SK-N-SH (cell line): ENCODE measurements at regions not wholly inside any gene's neighbourhood (a gene's known extent, or its start where the extent isn't known, plus 50 kb on each side); places are given as distances from the start of the nearest gene placed in this dataset.
A peak's percentile ranks its signal among the peaks of the same experiment; 100 is the strongest.

Source experiments
- CTCF ChIA-PET: fragments of 300-600, 350-600 bp; formaldehyde crosslinking; extraction: SDS; loops from one replicate; lab custom pipeline; 2021; lab: Yijun Ruan, JAX
- POLR2A ChIA-PET: fragments of 350-600 bp; sonication (Branson Sonifier 250); formaldehyde crosslinking; extraction: SDS; loops from one replicate; lab custom pipeline; 2020; ENCODE audit warnings: antibody characterized with exemption, inconsistent platforms; lab: Yijun Ruan, JAX
- DNase-seq: peaks from one replicate; pipeline ENCODE4 v3.0.0; 2012
- H2AFZ ChIP-seq: fragments of 200-600 bp; sonication (generic); 2 replicates; pipeline ENCODE4 v1.8.1; 2016; ENCODE audit warnings: antibody characterized with exemption, mild to moderate bottlenecking, low read depth
- H3F3A ChIP-seq: fragments of 200-600 bp; sonication (generic); replicated peaks from 2 replicates; pipeline ENCODE3; 2016; ENCODE audit warnings: antibody characterized with exemption, mild to moderate bottlenecking; ENCODE audit not compliant: insufficient read depth
- H3K27ac ChIP-seq, 2 experiments: fragments of 200-500 bp in 1 of 2; fragments of 200-600 bp in 1 of 2; sonication (Bioruptor generic) in 1 of 2; sonication (generic), shearing (Covaris generic) in 1 of 2; 2 replicates each; pipeline versions ENCODE4 v1.5.1 to v1.6.1; 2014 to 2016; ENCODE audit warnings: low read depth in 2 of 2, inconsistent platforms in 1 of 2, low read length in 1 of 2, mild to moderate bottlenecking in 1 of 2, mixed read lengths in 1 of 2
- H3K27me3 ChIP-seq: fragments of 200-600 bp; sonication (generic), shearing (Covaris generic); 2 replicates; pipeline ENCODE4 v1.6.1; 2016; ENCODE audit warnings: mixed run types; ENCODE audit not compliant: insufficient read depth
- H3K36me3 ChIP-seq, 2 experiments: fragments of 200-500 bp in 1 of 2; fragments of 200-600 bp in 1 of 2; sonication (Bioruptor generic) in 1 of 2; sonication (generic) in 1 of 2; replicated peaks in 1 of 2; 2 replicates each; pipeline versions ENCODE3 to v1.5.1; 2014 to 2016; ENCODE audit warnings: low read length in 1 of 2, mild to moderate bottlenecking in 1 of 2; ENCODE audit not compliant: insufficient read depth in 2 of 2, control insufficient read depth in 1 of 2
- H3K4me1 ChIP-seq, 2 experiments: fragments of 200-500 bp in 1 of 2; fragments of 200-600 bp in 1 of 2; sonication (Bioruptor generic) in 1 of 2; sonication (generic), shearing (Covaris generic) in 1 of 2; 2 replicates each; pipeline versions ENCODE4 v1.5.1 to v1.6.1; 2014 to 2016; ENCODE audit warnings: low read depth in 1 of 2, low read length in 1 of 2, mixed run types in 1 of 2; ENCODE audit not compliant: insufficient read depth in 2 of 2, control insufficient read depth in 1 of 2
- H3K4me2 ChIP-seq: fragments of 200-600 bp; sonication (generic), shearing (Covaris generic); 2 replicates; pipeline ENCODE4 v1.6.1; 2017; ENCODE audit warnings: mixed run types
- H3K4me3 ChIP-seq, 2 experiments: fragments of 200-500 bp in 1 of 2; fragments of 200-600 bp in 1 of 2; sonication (Bioruptor generic) in 1 of 2; sonication (generic), shearing (Covaris generic) in 1 of 2; 2 replicates each; pipeline versions ENCODE4 v1.5.1 to v1.8.1; 2014 to 2016; ENCODE audit warnings: low read depth in 2 of 2, inconsistent platforms in 1 of 2, low read length in 1 of 2, mild to moderate bottlenecking in 1 of 2, mixed read lengths in 1 of 2, moderate library complexity in 1 of 2
- H3K79me2 ChIP-seq: fragments of 200-600 bp; sonication (generic); 2 replicates; pipeline ENCODE4 v1.8.1; 2017; ENCODE audit warnings: mild to moderate bottlenecking; ENCODE audit not compliant: insufficient read depth
- H3K9ac ChIP-seq: fragments of 200-600 bp; sonication (generic); 2 replicates; pipeline ENCODE4 v1.6.1; 2017; ENCODE audit warnings: mixed run types
- H3K9me2 ChIP-seq: fragments of 200-600 bp; sonication (generic); 2 replicates; pipeline ENCODE4 v1.6.1; 2017; ENCODE audit warnings: mixed run types
- H3K9me3 ChIP-seq: fragments of 200-600 bp; sonication (generic); 2 replicates; pipeline ENCODE4 v1.6.1; 2017; ENCODE audit warnings: mixed run types, mild to moderate bottlenecking, moderate library complexity
- H4K20me1 ChIP-seq: fragments of 200-600 bp; sonication (generic); 2 replicates; pipeline ENCODE4 v1.6.1; 2017; ENCODE audit warnings: mild to moderate bottlenecking, mixed run types; ENCODE audit not compliant: insufficient read depth
- CHD2 ChIP-seq: fragments of 150-350 bp; IDR thresholded peaks from 2 replicates; pipeline ENCODE4 v1.6.1; 2018; ENCODE audit warnings: low read length; ENCODE audit not compliant: partially characterized antibody
- EZH2phosphoT487 ChIP-seq: fragments of 200-600 bp; sonication (generic); IDR thresholded peaks from 2 replicates; pipeline ENCODE4 v1.6.1; 2017; ENCODE audit warnings: low read depth, mixed run types, mild to moderate bottlenecking, antibody characterized with exemption, moderate library complexity, borderline replicate concordance
- FOXJ3 ChIP-seq: sonication (generic); formaldehyde crosslinking; IDR thresholded peaks from 2 replicates; pipeline ENCODE4 v1.5.1; 2020; ENCODE audit warnings: mild to moderate bottlenecking, missing genetic modification reagents
- GATA2 ChIP-seq: sonication (generic); formaldehyde crosslinking; IDR thresholded peaks from 2 replicates; pipeline ENCODE4 v1.5.0; 2020; ENCODE audit warnings: mild to moderate bottlenecking, missing genetic modification reagents
- MEF2A ChIP-seq: IDR thresholded peaks from 2 replicates; pipeline ENCODE4 v1.4.0; 2012; ENCODE audit warnings: low read depth, borderline replicate concordance
- MXI1 ChIP-seq: IDR thresholded peaks from 2 replicates; pipeline ENCODE4 v1.6.1; 2012; ENCODE audit warnings: mild to moderate bottlenecking, low read depth, low read length, improper control_type of control experiment
- NRF1 ChIP-seq: IDR thresholded peaks from 2 replicates; pipeline ENCODE4 v1.6.1; 2012; ENCODE audit warnings: low read depth, mild to moderate bottlenecking, low read length
- POLR2AphosphoS5 ChIP-seq: IDR thresholded peaks from 2 replicates; pipeline ENCODE4 v1.6.1; 2012; ENCODE audit warnings: low read depth, low read length
- RAD21 ChIP-seq: IDR thresholded peaks from 2 replicates; pipeline ENCODE4 v1.6.1; 2012; ENCODE audit warnings: mild to moderate bottlenecking, low read length
- SMC3 ChIP-seq: IDR thresholded peaks from 2 replicates; pipeline ENCODE4 v1.6.1; 2012; ENCODE audit warnings: low read depth, low read length, improper control_type of control experiment
- TEAD4 ChIP-seq: IDR thresholded peaks from 2 replicates; pipeline ENCODE4 v1.4.0; 2012; ENCODE audit warnings: mild to moderate bottlenecking, borderline replicate concordance; ENCODE audit not compliant: insufficient read depth
- ZBTB33 ChIP-seq: IDR thresholded peaks from 2 replicates; pipeline ENCODE4 v1.4.0; 2012; ENCODE audit warnings: low read depth, borderline replicate concordance
- WGBS: methylation state at CpG from one replicate; pipeline ENCODE4 v1.1.6; 2017; ENCODE audit warnings: low lambda C conversion rate; 5-methylcytosine and 5-hydroxymethylcytosine counted together
- TF ChIP-seq, protein P1 (sequence below): IDR thresholded peaks from 2 replicates; pipeline ENCODE4 v1.6.1; 2012; ENCODE audit warnings: mild to moderate bottlenecking, low read depth, low read length, moderate library complexity
- TF ChIP-seq, protein P2 (sequence below): IDR thresholded peaks from 2 replicates; pipeline ENCODE4; 2012
- TF ChIP-seq, protein P3 (sequence below): IDR thresholded peaks from 2 replicates; pipeline ENCODE4 v1.4.0; 2012; ENCODE audit warnings: low read depth

DNA sequence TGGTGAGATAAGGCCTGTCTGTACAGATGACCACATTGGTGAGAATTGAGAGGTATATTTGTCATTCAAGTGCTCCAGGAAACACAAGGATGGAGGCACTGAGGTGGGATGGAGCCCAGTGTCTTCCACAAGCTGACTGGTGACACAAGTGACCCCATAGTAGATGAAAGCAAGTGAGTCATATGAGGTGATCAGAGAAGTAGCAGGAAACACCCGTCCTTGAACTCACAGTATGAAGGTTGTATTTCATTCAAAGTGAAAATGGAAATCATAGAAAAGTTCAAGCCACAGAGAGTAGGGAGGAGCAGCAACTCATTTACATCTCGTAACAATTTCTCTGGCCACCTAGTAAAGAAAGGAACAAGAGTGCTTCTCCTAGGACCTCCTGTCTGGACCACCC lies 609.8 kb downstream of the HS3ST4 start:
- 0% methylated on average over 2 of the region's 2 CpGs for WGBS

GRCh38 chr16:26316683-26317464 lies 625.1 kb downstream of the HS3ST4 start:
- ChIA-PET POLR2A (no interaction called here), CTCF (no interaction called here)
- Histone ChIP-seq H3K4me1 (no peaks in the 10 kb centered on the region), H3K9me2 (no peaks in the 10 kb centered on the region), H3F3A (no peaks in the 10 kb centered on the region), H3K36me3 (no peaks in the 10 kb centered on the region), H2AFZ (no peak overlapping the region), H3K4me2 (no peak overlapping the region), H3K27me3 (no peaks in the 10 kb centered on the region), H4K20me1 (no peaks in the 10 kb centered on the region), H3K27ac (no peak overlapping the region), H3K9me3 (no peaks in the 10 kb centered on the region), H3K79me2 (no peaks in the 10 kb centered on the region), H3K4me3 (no peak overlapping the region), H3K9ac (no peak overlapping the region)
- TF ChIP-seq, protein P1, sequence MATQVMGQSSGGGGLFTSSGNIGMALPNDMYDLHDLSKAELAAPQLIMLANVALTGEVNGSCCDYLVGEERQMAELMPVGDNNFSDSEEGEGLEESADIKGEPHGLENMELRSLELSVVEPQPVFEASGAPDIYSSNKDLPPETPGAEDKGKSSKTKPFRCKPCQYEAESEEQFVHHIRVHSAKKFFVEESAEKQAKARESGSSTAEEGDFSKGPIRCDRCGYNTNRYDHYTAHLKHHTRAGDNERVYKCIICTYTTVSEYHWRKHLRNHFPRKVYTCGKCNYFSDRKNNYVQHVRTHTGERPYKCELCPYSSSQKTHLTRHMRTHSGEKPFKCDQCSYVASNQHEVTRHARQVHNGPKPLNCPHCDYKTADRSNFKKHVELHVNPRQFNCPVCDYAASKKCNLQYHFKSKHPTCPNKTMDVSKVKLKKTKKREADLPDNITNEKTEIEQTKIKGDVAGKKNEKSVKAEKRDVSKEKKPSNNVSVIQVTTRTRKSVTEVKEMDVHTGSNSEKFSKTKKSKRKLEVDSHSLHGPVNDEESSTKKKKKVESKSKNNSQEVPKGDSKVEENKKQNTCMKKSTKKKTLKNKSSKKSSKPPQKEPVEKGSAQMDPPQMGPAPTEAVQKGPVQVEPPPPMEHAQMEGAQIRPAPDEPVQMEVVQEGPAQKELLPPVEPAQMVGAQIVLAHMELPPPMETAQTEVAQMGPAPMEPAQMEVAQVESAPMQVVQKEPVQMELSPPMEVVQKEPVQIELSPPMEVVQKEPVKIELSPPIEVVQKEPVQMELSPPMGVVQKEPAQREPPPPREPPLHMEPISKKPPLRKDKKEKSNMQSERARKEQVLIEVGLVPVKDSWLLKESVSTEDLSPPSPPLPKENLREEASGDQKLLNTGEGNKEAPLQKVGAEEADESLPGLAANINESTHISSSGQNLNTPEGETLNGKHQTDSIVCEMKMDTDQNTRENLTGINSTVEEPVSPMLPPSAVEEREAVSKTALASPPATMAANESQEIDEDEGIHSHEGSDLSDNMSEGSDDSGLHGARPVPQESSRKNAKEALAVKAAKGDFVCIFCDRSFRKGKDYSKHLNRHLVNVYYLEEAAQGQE, result peak; percentile 68; the same call in 1 of the 2 replicates
- TF ChIP-seq, protein P2, sequence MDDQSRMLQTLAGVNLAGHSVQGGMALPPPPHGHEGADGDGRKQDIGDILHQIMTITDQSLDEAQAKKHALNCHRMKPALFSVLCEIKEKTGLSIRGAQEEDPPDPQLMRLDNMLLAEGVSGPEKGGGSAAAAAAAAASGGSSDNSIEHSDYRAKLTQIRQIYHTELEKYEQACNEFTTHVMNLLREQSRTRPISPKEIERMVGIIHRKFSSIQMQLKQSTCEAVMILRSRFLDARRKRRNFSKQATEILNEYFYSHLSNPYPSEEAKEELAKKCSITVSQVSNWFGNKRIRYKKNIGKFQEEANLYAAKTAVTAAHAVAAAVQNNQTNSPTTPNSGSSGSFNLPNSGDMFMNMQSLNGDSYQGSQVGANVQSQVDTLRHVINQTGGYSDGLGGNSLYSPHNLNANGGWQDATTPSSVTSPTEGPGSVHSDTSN, result no peak
- DNase-seq, result no peak
- 14% methylated on average over 12 of the region's 12 CpGs for WGBS

More for the DNA sequence above, 609.8 kb downstream of the HS3ST4 start:
- Histone ChIP-seq H2AFZ (no peak overlapping the region), H3K27ac (no peak overlapping the region), H3K4me2 (no peak overlapping the region), H3K4me1 (no peaks in the 10 kb centered on the region), H3F3A (no peaks in the 10 kb centered on the region), H3K9ac (no peak overlapping the region), H3K36me3 (no peaks in the 10 kb centered on the region), H3K79me2 (no peaks in the 10 kb centered on the region), H3K27me3 (no peaks in the 10 kb centered on the region), H4K20me1 (no peaks in the 10 kb centered on the region), H3K9me3 (no peaks in the 10 kb centered on the region), H3K9me2 (no peaks in the 10 kb centered on the region)
- ChIA-PET CTCF (no interaction called here), POLR2A (no interaction called here)
- TF ChIP-seq POLR2AphosphoS5, result no peak
- TF ChIP-seq, all 33 proteins: peak for 0
- H3K4me3 ChIP-seq, result no peak overlapping the region
- no peak for DNase-seq

DNA sequence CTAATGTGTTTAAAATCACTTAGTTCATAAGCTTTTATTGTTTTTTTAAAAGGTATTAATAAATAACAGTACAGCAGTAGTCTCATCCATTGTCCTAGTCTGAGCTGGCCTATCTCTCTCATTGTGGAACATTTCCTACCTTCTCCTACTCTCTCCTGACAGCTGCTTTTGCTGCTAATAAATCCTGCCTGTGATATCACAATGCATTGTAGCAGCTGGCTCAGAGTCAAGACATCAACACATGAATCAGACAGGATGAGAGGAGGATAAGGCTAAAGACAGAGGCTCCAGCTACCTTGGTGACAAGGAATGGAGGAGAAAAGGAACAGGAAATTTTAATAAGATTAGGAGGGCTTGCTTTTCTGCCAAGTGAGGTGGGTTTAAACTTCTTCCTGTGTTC lies 626.1 kb downstream of the HS3ST4 start:
- H3K4me3 ChIP-seq, result no peak overlapping the region
- no peak overlapping the region for H3K9ac ChIP-seq
- POLR2A ChIA-PET, result no interaction called here
- no peak overlapping the region for H3K27ac ChIP-seq
- no peaks in the 10 kb centered on the region for H3K9me2 ChIP-seq
- no peak overlapping the region for H2AFZ ChIP-seq
- CTCF ChIA-PET, result no interaction called here
- no peaks in the 10 kb centered on the region for H3K27me3 ChIP-seq
- no peaks in the 10 kb centered on the region for H3K79me2 ChIP-seq
- no peaks in the 10 kb centered on the region for H3K9me3 ChIP-seq
- no peak overlapping the region for H3K4me2 ChIP-seq
- H3F3A ChIP-seq, result no peaks in the 10 kb centered on the region
- DNase-seq, result no peak
- H3K4me1 ChIP-seq, result no peaks in the 10 kb centered on the region
- no peaks in the 10 kb centered on the region for H4K20me1 ChIP-seq
- H3K36me3 ChIP-seq, result no peaks in the 10 kb centered on the region
- TF ChIP-seq, protein P3, sequence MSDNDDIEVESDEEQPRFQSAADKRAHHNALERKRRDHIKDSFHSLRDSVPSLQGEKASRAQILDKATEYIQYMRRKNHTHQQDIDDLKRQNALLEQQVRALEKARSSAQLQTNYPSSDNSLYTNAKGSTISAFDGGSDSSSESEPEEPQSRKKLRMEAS, result no peak
- no peak for TF ChIP-seq GATA2 (CRISPR knock-in tag)
- TF ChIP-seq POLR2AphosphoS5, result no peak
- TF ChIP-seq MXI1, result no peak
- TF ChIP-seq MEF2A, result no peak
- no peak for TF ChIP-seq CHD2
- TF ChIP-seq TEAD4, result no peak
- TF ChIP-seq SMC3, result no peak
- no peak for TF ChIP-seq RAD21
- TF ChIP-seq EZH2phosphoT487, result no peak
- TF ChIP-seq FOXJ3 (CRISPR knock-in tag), result no peak
- no peak for TF ChIP-seq ZBTB33
- no peak for TF ChIP-seq NRF1
